WTC11 (cell line): ENCODE measurements at regions not wholly inside any gene's neighbourhood (a gene's known extent, or its start where the extent isn't known, plus 50 kb on each side); places are given as distances from the start of the nearest gene placed in this dataset.

ENCODE experiments used
- ATAC-seq: fragments of 200-7000 bp; cut with Tn5 transposase; 2 replicates; pipeline ENCODE4 v1.10.0; 2021; ENCODE audit warnings: mild to moderate bottlenecking, moderate library complexity
- CTCF ChIA-PET: fragments of 300-600 bp; sonication (Branson Sonifier 250); formaldehyde crosslinking; loops from one replicate; lab custom pipeline; 2021; ENCODE audit warnings: antibody characterized with exemption; lab: Charles Lee
- POLR2A ChIA-PET: fragments of 350-600 bp; sonication (Branson Sonifier 250); formaldehyde crosslinking; loops from one replicate; lab custom pipeline; 2021; ENCODE audit warnings: antibody characterized with exemption; lab: Charles Lee
- DNase-seq: peaks from one replicate; pipeline ENCODE4 v3.0.0; 2021; ENCODE audit warnings: low spot score
- H3K27ac Mint-ChIP-seq: 2 replicates; pipeline ENCODE4 v1.8.0; 2021; ENCODE audit warnings: mixed read lengths
- H3K27me3 Mint-ChIP-seq: 2 replicates; pipeline ENCODE4 v1.8.0; 2021; ENCODE audit warnings: low read depth, mild to moderate bottlenecking, moderate library complexity, mixed read lengths
- H3K36me3 Mint-ChIP-seq: 2 replicates; pipeline ENCODE4 v1.8.0; 2021; ENCODE audit warnings: mixed read lengths
- H3K4me1 Mint-ChIP-seq: 2 replicates; pipeline ENCODE4 v1.8.0; 2022; ENCODE audit warnings: mixed read lengths
- H3K4me3 Mint-ChIP-seq: 2 replicates; pipeline ENCODE4 v1.8.0; 2021; ENCODE audit warnings: mild to moderate bottlenecking, moderate library complexity, mixed read lengths
- H3K9me3 Mint-ChIP-seq: 2 replicates; pipeline ENCODE4 v1.8.0; 2021; ENCODE audit warnings: mixed read lengths
- ATF1 ChIP-seq: sonication (generic); formaldehyde crosslinking; IDR thresholded peaks from 2 replicates; pipeline ENCODE4 v1.8.1; 2023; ENCODE audit warnings: mild to moderate bottlenecking, moderate library complexity, missing genetic modification reagents
- CREM ChIP-seq: sonication (generic); formaldehyde crosslinking; IDR thresholded peaks from 2 replicates; pipeline ENCODE4 v1.8.1; 2022; ENCODE audit warnings: mild to moderate bottlenecking, missing genetic modification reagents, moderate library complexity
- ESRRA ChIP-seq: sonication (generic); formaldehyde crosslinking; IDR thresholded peaks from 2 replicates; pipeline ENCODE4 v1.8.1; 2022; ENCODE audit warnings: mild to moderate bottlenecking, missing genetic modification reagents, borderline replicate concordance
- FOXP1 ChIP-seq: sonication (generic); formaldehyde crosslinking; IDR thresholded peaks from 2 replicates; pipeline ENCODE4 v1.8.0; 2022; ENCODE audit warnings: missing genetic modification reagents, mild to moderate bottlenecking, moderate library complexity, borderline replicate concordance
- FOXP4 ChIP-seq: sonication (generic); formaldehyde crosslinking; IDR thresholded peaks from 2 replicates; pipeline ENCODE4 v1.8.0; 2022; ENCODE audit warnings: mild to moderate bottlenecking, missing genetic modification reagents
- MLX ChIP-seq: sonication (generic); formaldehyde crosslinking; IDR thresholded peaks from 2 replicates; pipeline ENCODE4 v1.8.1; 2023; ENCODE audit warnings: mild to moderate bottlenecking, missing genetic modification reagents, moderate library complexity
- MXD4 ChIP-seq: fragments of 250-450 bp; sonication (Bioruptor Pico); IDR thresholded peaks from 2 replicates; pipeline ENCODE4 v1.8.0; 2021; ENCODE audit warnings: mild to moderate bottlenecking, moderate library complexity, borderline replicate concordance
- NFATC4 ChIP-seq: fragments of 250-450 bp; sonication (Bioruptor Pico); IDR thresholded peaks from 2 replicates; pipeline ENCODE4 v1.9.0; 2021; ENCODE audit warnings: mild to moderate bottlenecking
- NFE2L1 ChIP-seq: sonication (generic); formaldehyde crosslinking; IDR thresholded peaks from 2 replicates; pipeline ENCODE4 v1.8.1; 2023; ENCODE audit warnings: missing genetic modification reagents
- NFYB ChIP-seq: sonication (generic); formaldehyde crosslinking; conservative IDR thresholded peaks from 2 replicates; pipeline ENCODE4 v1.8.0; 2022; ENCODE audit warnings: low read depth, missing genetic modification reagents
- NR1H2 ChIP-seq: sonication (generic); formaldehyde crosslinking; IDR thresholded peaks from 2 replicates; pipeline ENCODE4 v1.9.0; 2021; ENCODE audit warnings: mild to moderate bottlenecking, moderate library complexity, missing genetic modification reagents
- NR3C1 ChIP-seq: sonication (generic); formaldehyde crosslinking; conservative IDR thresholded peaks from 2 replicates; pipeline ENCODE4 v1.8.1; 2023; ENCODE audit warnings: low read depth, mild to moderate bottlenecking, missing genetic modification reagents
- RELA ChIP-seq: sonication (generic); formaldehyde crosslinking; IDR thresholded peaks from 2 replicates; pipeline ENCODE4 v1.8.1; 2022; ENCODE audit warnings: missing genetic modification reagents, mild to moderate bottlenecking, borderline replicate concordance
- ZNF138 ChIP-seq: sonication (generic); formaldehyde crosslinking; conservative IDR thresholded peaks from 2 replicates; pipeline ENCODE4 v1.8.1; 2022; ENCODE audit warnings: mild to moderate bottlenecking, moderate library complexity, missing genetic modification reagents
- ZNF317 ChIP-seq: sonication (generic); formaldehyde crosslinking; IDR thresholded peaks from 2 replicates; pipeline ENCODE4 v1.8.1; 2023; ENCODE audit warnings: low read depth, mild to moderate bottlenecking, moderate library complexity, missing genetic modification reagents, borderline replicate concordance
- ZNF396 ChIP-seq: fragments of 250-450 bp; sonication (Bioruptor Pico); IDR thresholded peaks from 2 replicates; pipeline ENCODE4 v1.8.0; 2021; ENCODE audit warnings: mild to moderate bottlenecking, moderate library complexity, borderline replicate concordance
- ZNF416 ChIP-seq: fragments of 250-450 bp; sonication (Bioruptor Pico); IDR thresholded peaks from 2 replicates; pipeline ENCODE4 v1.9.0; 2021; ENCODE audit warnings: mild to moderate bottlenecking, inconsistent platforms
- ZNF671 ChIP-seq: fragments of 250-450 bp; sonication (Bioruptor Pico); IDR thresholded peaks from 2 replicates; pipeline ENCODE4 v1.8.0; 2021; ENCODE audit warnings: mild to moderate bottlenecking
- TF ChIP-seq, protein P1 (sequence below): sonication (generic); formaldehyde crosslinking; IDR thresholded peaks from 2 replicates; pipeline ENCODE4 v1.8.1; 2023; ENCODE audit warnings: mild to moderate bottlenecking, missing genetic modification reagents, borderline replicate concordance
- TF ChIP-seq, protein P2 (sequence below): sonication (generic); formaldehyde crosslinking; IDR thresholded peaks from 2 replicates; pipeline ENCODE4 v1.8.0; 2022; ENCODE audit warnings: mild to moderate bottlenecking, missing genetic modification reagents
- TF ChIP-seq, protein P3 (sequence below): sonication (generic); formaldehyde crosslinking; IDR thresholded peaks from 2 replicates; pipeline ENCODE4 v1.8.0; 2022; ENCODE audit warnings: mild to moderate bottlenecking, missing genetic modification reagents
- TF ChIP-seq, protein P4 (sequence below): sonication (generic); formaldehyde crosslinking; IDR thresholded peaks from 2 replicates; pipeline ENCODE4 v1.8.1; 2023; ENCODE audit warnings: mild to moderate bottlenecking, missing genetic modification reagents

DNA sequence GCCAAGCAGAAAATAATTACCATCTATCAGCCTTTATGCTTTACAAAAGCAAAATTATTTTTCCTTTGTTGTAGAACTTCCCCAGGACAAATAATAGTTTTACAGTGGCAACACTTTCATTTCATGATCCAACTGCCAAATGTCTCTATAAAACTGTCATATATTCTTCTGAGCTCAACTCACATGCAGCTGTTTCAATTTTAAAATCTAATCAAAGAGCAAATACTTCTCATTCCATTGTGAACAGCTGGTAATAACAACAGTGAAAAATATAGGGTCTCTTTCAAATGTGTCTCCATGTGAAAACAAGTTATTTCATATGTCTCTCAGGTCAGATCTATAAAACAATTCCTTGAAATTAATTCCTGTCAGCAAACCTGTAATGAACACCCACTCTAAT is 270.6 kb upstream of the SLC7A11 start:
- H3K36me3 Mint-ChIP-seq = no peaks in the 10 kb centered on the region
- no peaks in the 10 kb centered on the region for H3K27me3 Mint-ChIP-seq
- no peak overlapping the region for H3K4me3 Mint-ChIP-seq
- TF ChIP-seq ZNF396 (CRISPR knock-in tag) (no peak), ZNF671 (CRISPR knock-in tag) (no peak), FOXP4 (no peak), NFE2L1 (CRISPR knock-in tag) (no peak), CREM (CRISPR knock-in tag) (no peak), NR3C1 (CRISPR knock-in tag) (no peak), NR1H2 (CRISPR knock-in tag) (no peak)
- TF ChIP-seq, protein P1, sequence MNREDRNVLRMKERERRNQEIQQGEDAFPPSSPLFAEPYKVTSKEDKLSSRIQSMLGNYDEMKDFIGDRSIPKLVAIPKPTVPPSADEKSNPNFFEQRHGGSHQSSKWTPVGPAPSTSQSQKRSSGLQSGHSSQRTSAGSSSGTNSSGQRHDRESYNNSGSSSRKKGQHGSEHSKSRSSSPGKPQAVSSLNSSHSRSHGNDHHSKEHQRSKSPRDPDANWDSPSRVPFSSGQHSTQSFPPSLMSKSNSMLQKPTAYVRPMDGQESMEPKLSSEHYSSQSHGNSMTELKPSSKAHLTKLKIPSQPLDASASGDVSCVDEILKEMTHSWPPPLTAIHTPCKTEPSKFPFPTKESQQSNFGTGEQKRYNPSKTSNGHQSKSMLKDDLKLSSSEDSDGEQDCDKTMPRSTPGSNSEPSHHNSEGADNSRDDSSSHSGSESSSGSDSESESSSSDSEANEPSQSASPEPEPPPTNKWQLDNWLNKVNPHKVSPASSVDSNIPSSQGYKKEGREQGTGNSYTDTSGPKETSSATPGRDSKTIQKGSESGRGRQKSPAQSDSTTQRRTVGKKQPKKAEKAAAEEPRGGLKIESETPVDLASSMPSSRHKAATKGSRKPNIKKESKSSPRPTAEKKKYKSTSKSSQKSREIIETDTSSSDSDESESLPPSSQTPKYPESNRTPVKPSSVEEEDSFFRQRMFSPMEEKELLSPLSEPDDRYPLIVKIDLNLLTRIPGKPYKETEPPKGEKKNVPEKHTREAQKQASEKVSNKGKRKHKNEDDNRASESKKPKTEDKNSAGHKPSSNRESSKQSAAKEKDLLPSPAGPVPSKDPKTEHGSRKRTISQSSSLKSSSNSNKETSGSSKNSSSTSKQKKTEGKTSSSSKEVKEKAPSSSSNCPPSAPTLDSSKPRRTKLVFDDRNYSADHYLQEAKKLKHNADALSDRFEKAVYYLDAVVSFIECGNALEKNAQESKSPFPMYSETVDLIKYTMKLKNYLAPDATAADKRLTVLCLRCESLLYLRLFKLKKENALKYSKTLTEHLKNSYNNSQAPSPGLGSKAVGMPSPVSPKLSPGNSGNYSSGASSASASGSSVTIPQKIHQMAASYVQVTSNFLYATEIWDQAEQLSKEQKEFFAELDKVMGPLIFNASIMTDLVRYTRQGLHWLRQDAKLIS (CRISPR knock-in tag) = no peak
- TF ChIP-seq, protein P2, sequence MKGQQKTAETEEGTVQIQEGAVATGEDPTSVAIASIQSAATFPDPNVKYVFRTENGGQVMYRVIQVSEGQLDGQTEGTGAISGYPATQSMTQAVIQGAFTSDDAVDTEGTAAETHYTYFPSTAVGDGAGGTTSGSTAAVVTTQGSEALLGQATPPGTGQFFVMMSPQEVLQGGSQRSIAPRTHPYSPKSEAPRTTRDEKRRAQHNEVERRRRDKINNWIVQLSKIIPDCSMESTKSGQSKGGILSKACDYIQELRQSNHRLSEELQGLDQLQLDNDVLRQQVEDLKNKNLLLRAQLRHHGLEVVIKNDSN (CRISPR knock-in tag) = no peak
- ATAC-seq = no peak
- ChIA-PET CTCF (no interaction called here), POLR2A (no interaction called here)
- DNase-seq = no peak
- no peaks in the 10 kb centered on the region for H3K4me1 Mint-ChIP-seq
- H3K9me3 Mint-ChIP-seq = no peaks in the 10 kb centered on the region
- H3K27ac Mint-ChIP-seq = no peak overlapping the region

GRCh38 chr4:138510053-138510452 is 267.9 kb upstream of the SLC7A11 start:
- DNase-seq (no peak), ATAC-seq (no peak)
- Mint-ChIP-seq H3K36me3 (peaks cover 11% of the 10 kb centered on the region; the same call in 1 of the 2 replicates), H3K27ac (no peak overlapping the region), H3K4me1 (no peaks in the 10 kb centered on the region), H3K9me3 (peaks cover 21% of the 10 kb centered on the region), H3K4me3 (no peak overlapping the region)
- POLR2A ChIA-PET = no interaction called here
- CTCF ChIA-PET = no interaction called here
- TF ChIP-seq, protein P3, sequence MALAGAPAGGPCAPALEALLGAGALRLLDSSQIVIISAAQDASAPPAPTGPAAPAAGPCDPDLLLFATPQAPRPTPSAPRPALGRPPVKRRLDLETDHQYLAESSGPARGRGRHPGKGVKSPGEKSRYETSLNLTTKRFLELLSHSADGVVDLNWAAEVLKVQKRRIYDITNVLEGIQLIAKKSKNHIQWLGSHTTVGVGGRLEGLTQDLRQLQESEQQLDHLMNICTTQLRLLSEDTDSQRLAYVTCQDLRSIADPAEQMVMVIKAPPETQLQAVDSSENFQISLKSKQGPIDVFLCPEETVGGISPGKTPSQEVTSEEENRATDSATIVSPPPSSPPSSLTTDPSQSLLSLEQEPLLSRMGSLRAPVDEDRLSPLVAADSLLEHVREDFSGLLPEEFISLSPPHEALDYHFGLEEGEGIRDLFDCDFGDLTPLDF = no peak
- TF ChIP-seq ZNF416 (no peak), FOXP1 (CRISPR knock-in tag) (no peak), NFYB (CRISPR knock-in tag) (no peak)
- TF ChIP-seq, all 79 proteins: peak for 0
- H3K27me3 Mint-ChIP-seq = no peaks in the 10 kb centered on the region

DNA sequence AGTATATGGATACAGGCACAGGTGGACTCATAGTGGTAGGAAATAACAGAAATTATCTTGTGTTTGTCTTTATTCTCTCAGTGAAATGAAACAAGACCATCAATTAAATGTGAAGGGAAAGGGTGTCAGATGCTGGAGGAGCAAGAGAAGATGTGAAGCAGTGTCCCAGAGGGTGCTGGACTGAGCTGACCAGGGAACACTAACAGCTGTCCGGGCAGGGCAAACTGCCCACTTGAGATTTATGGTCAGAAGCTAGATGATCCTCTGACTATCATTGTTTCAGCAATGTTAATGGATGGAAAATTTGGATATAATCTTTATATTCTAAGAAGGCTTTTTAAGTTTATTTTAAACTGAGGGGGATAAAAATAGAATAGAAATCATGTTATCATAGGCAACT is 267.2 kb upstream of the SLC7A11 start:
- DNase-seq (no peak), ATAC-seq (no peak)
- Mint-ChIP-seq H3K4me3 (no peak overlapping the region), H3K27ac (no peak overlapping the region), H3K4me1 (no peaks in the 10 kb centered on the region), H3K27me3 (no peaks in the 10 kb centered on the region), H3K9me3 (peaks cover 28% of the 10 kb centered on the region), H3K36me3 (peaks cover 18% of the 10 kb centered on the region)
- ChIA-PET CTCF (no interaction called here), POLR2A (no interaction called here)
- TF ChIP-seq MXD4 = no peak
- TF ChIP-seq NFATC4 (CRISPR knock-in tag) = no peak
- no peak for TF ChIP-seq CREM (CRISPR knock-in tag)
- no peak for TF ChIP-seq ESRRA (CRISPR knock-in tag)
- TF ChIP-seq, protein P4, sequence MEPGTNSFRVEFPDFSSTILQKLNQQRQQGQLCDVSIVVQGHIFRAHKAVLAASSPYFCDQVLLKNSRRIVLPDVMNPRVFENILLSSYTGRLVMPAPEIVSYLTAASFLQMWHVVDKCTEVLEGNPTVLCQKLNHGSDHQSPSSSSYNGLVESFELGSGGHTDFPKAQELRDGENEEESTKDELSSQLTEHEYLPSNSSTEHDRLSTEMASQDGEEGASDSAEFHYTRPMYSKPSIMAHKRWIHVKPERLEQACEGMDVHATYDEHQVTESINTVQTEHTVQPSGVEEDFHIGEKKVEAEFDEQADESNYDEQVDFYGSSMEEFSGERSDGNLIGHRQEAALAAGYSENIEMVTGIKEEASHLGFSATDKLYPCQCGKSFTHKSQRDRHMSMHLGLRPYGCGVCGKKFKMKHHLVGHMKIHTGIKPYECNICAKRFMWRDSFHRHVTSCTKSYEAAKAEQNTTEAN (CRISPR knock-in tag) = no peak
- TF ChIP-seq MLX = no peak
- TF ChIP-seq NR3C1 (CRISPR knock-in tag) = no peak
- no peak for TF ChIP-seq ATF1 (CRISPR knock-in tag)
- TF ChIP-seq ZNF416 = no peak
- TF ChIP-seq ZNF317 (CRISPR knock-in tag) = no peak
- no peak for TF ChIP-seq ZNF138 (CRISPR knock-in tag)
- TF ChIP-seq RELA = no peak
